ENCODE measurements at regions not wholly inside any gene's neighbourhood (a gene's known extent, or its start where the extent isn't known, plus 50 kb on each side); places are given as distances from the start of the nearest gene placed in this dataset.
"Not testable (repeated sequence)": the region's sequence is repeated elsewhere in the genome, so short reads cannot be mapped to it uniquely, and the experiment has no call there.

DNA sequence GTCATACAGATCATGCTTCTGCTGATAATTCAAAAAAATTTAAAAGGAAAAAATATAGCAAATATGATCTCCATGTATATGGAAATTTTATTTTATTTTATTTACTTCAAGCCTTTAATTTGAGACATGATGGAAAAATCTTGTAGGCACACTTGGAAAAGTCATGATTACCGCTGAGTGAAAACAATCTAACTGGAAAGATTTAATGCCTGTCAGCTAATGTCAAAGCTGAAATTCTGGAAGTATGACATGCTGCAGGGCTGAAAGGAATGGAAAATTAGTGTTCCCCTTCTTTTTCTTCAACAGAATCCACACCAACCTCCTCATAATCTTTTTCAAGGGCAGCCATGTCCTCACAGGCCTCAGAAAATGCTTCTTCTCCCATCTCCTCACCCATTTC is 58.2 kb downstream of the RPRM start:
- DNase-seq (ENCODE audit: low read depth) = no peak
- H3K4me3 ChIP-seq (ENCODE audit: low read depth, low read length) = no peak overlapping the region
- TF ChIP-seq, protein P1, sequence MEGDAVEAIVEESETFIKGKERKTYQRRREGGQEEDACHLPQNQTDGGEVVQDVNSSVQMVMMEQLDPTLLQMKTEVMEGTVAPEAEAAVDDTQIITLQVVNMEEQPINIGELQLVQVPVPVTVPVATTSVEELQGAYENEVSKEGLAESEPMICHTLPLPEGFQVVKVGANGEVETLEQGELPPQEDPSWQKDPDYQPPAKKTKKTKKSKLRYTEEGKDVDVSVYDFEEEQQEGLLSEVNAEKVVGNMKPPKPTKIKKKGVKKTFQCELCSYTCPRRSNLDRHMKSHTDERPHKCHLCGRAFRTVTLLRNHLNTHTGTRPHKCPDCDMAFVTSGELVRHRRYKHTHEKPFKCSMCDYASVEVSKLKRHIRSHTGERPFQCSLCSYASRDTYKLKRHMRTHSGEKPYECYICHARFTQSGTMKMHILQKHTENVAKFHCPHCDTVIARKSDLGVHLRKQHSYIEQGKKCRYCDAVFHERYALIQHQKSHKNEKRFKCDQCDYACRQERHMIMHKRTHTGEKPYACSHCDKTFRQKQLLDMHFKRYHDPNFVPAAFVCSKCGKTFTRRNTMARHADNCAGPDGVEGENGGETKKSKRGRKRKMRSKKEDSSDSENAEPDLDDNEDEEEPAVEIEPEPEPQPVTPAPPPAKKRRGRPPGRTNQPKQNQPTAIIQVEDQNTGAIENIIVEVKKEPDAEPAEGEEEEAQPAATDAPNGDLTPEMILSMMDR (IDR thresholded peaks at IDR 0.05; ENCODE audit: insufficient read depth, low read depth, low read length) = no peak

DNA sequence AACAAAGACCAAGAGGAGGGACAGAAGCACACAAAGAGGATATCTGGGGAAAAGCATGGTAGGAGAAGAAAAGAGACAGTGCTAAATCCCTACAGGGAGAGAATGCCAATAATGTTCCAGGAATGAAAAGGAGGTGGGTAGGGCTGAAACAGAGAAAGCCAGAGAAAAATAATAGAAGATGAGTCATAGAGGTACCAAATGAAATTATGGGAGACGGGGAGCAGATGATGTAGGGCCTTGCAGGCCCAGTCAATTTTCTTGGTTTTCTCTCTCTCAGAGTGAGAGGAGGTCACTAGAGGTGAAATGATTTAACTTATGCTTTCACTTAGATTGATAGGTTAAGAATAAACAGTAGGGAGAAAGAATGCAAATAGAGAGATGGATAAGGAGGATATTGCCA is 61.5 kb downstream of the RPRM start:
- TF ChIP-seq, protein P1 (IDR thresholded peaks at IDR 0.05; ENCODE audit: insufficient read depth, low read depth, low read length) = no peak
- DNase-seq (ENCODE audit: low read depth) = no peak
- H3K4me3 ChIP-seq (ENCODE audit: low read depth, low read length) = no peak overlapping the region

DNA sequence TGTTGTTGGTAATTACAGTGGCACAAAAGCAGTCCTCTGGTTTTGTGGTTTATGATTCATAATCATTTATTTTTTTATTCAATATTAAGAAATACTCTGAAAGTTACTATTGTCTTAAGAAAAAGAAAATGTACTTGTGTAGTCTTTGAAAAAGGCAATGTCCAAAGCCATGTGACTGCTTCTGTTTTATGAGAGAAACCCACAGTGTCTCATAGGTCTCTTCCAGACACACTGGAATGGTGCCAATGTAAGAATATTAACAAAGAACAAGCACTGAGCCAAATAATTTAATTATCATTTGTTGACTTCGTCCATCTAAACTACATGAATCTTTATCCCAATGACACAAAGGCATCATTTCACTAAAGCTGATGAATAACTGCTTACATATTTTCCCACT is 62.5 kb downstream of the RPRM start:
- DNase-seq (ENCODE audit: low read depth) = no peak
- TF ChIP-seq, protein P1 (IDR thresholded peaks at IDR 0.05; ENCODE audit: insufficient read depth, low read depth, low read length) = no peak
- no peak overlapping the region for H3K4me3 ChIP-seq (ENCODE audit: low read depth, low read length)

DNA sequence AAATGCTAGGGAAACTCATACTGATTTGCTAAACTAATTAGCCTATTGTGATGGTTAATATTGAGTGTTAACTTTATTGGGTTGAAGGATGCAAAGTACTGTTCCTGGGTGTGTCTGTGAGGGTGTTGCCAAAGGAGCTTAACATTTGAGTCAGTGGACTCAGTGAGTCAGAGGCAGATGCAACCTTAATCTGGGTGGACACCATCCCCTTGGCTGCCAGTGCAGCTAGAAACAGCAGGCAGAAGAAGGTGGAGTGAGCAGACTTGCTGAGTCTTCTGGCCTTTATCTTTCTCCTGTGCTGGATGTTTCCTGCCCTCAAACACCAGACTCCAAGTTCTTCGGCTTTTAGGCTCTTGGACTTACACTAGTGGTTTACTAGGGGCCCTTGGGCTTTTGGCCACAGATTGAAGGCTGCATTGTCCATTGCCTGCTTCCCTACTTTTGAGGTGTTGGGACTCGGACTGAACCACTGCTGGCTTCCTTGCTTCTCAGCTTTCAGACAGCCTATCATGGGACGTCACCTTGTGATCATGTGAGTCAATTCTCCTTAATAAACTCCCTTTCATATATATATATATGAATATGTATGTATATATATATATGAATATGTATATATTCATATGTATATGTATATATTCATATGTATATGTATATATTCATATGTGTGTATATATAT is 69.7 kb downstream of the RPRM start:
- H3K4me3 ChIP-seq (ENCODE audit: low read depth, low read length) = no peak overlapping the region
- no peak for DNase-seq (ENCODE audit: low read depth)
- TF ChIP-seq, protein P1 (IDR thresholded peaks at IDR 0.05; ENCODE audit: insufficient read depth, low read depth, low read length) = no peak

DNA sequence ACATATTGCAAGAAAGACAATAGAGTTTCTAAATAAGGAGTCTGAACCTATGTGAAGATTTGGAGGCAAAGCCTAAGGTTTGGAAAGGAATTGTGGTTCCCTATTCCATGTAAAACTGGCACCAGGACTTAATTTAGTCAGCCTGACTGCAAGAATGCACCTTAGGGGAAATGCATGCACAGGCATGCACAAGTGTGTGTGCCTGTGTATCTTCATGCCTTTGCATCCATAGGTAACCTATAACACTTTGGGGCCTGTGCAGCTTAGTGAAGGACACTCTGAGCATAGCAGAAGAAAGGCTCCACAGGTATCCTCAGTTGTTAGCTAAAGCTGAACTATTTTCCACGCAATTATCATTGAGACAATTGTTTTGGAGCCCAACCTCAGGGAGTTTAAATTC is 73.4 kb downstream of the RPRM start:
- DNase-seq (ENCODE audit: low read depth) = no peak
- TF ChIP-seq, protein P1 (IDR thresholded peaks at IDR 0.05; ENCODE audit: insufficient read depth, low read depth, low read length) = no peak
- H3K4me3 ChIP-seq (ENCODE audit: low read depth, low read length) = no peak overlapping the region

DNA sequence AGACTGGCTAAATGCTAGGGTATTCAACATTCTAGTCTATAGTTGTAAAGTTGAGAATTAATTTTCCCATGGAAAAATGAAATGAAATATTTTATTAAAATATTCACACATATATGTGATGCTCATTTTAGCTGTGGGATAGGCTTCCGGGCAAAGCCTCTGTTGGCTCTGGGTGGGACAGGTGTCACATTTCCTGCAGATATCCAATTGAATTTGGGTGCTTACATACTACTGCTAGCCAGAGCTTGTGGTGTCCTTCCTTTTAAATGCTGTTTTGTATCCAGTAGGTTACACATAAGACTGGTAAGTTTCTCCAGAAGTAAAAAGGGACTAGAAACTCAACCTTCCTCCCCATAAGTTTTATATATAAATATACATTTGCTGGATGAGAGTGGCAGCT is 73.8 kb downstream of the RPRM start:
- TF ChIP-seq, protein P1 (IDR thresholded peaks at IDR 0.05; ENCODE audit: insufficient read depth, low read depth, low read length) = no peak
- H3K4me3 ChIP-seq (ENCODE audit: low read depth, low read length) = no peak overlapping the region
- no peak for DNase-seq (ENCODE audit: low read depth)

DNA sequence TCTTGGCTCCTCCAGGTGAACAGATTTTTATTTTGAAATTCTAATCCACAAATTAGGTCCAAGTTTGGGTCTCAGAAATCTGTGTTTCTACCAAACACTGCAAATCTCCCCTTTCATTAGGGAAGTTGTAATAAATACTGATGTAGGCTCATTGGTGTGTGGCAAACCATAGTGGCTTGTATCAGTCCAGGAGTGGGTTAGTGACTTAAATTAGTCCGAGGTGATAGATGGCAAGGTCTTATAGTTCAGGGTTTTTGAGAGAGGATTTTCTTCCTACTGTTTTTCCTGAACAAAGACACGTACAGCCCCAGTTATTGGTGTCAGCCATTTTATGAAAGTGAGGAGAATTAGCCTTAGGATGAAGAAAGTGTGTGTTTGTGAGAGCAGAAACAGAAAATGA is 74.6 kb downstream of the RPRM start:
- H3K4me3 ChIP-seq (ENCODE audit: low read depth, low read length) = no peak overlapping the region
- TF ChIP-seq, protein P1 (IDR thresholded peaks at IDR 0.05; ENCODE audit: insufficient read depth, low read depth, low read length) = no peak
- DNase-seq (ENCODE audit: low read depth) = no peak

DNA sequence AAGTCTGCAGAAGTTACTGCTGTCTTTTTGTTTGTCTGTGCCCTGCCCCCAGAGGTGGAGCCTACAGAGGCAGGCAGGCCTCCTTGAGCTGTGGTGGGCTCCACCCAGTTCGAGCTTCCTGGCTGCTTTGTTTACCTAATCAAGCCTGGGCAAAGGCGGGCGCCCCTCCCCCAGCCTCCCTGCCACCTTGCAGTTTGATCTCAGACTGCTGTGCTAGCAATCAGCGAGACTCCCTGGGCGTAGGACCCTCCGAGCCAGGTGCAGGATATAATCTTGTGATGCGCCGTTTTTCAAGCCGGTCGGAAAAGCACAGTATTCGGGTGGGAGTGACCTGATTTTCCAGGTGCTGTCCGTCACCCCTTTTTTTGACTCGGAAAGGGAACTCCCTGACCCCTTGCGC is 75.2 kb downstream of the RPRM start:
- not testable (repeated sequence) for DNase-seq (ENCODE audit: low read depth); H3K4me3 ChIP-seq (ENCODE audit: low read depth, low read length)

Data from fibroblast of villous mesenchyme (primary cell).